SK-N-SH (cell line): ENCODE measurements at regions not wholly inside any gene's neighbourhood (a gene's known extent, or its start where the extent isn't known, plus 50 kb on each side); places are given as distances from the start of the nearest gene placed in this dataset.

ENCODE experiments used
- CTCF ChIA-PET: fragments of 300-600, 350-600 bp; formaldehyde crosslinking; extraction: SDS; loops from one replicate; lab custom pipeline; 2021; lab: Yijun Ruan, JAX
- POLR2A ChIA-PET: fragments of 350-600 bp; sonication (Branson Sonifier 250); formaldehyde crosslinking; extraction: SDS; loops from one replicate; lab custom pipeline; 2020; ENCODE audit warnings: antibody characterized with exemption, inconsistent platforms; lab: Yijun Ruan, JAX
- DNase-seq: peaks from one replicate; pipeline ENCODE4 v3.0.0; 2012
- H2AFZ ChIP-seq: fragments of 200-600 bp; sonication (generic); 2 replicates; pipeline ENCODE4 v1.8.1; 2016; ENCODE audit warnings: antibody characterized with exemption, mild to moderate bottlenecking, low read depth
- H3F3A ChIP-seq: fragments of 200-600 bp; sonication (generic); replicated peaks from 2 replicates; pipeline ENCODE3; 2016; ENCODE audit warnings: antibody characterized with exemption, mild to moderate bottlenecking; ENCODE audit not compliant: insufficient read depth
- H3K27ac ChIP-seq, 2 experiments: fragments of 200-500 bp in 1 of 2; fragments of 200-600 bp in 1 of 2; sonication (Bioruptor generic) in 1 of 2; sonication (generic), shearing (Covaris generic) in 1 of 2; 2 replicates each; pipeline versions ENCODE4 v1.5.1 to v1.6.1; 2014 to 2016; ENCODE audit warnings: low read depth in 2 of 2, inconsistent platforms in 1 of 2, low read length in 1 of 2, mild to moderate bottlenecking in 1 of 2, mixed read lengths in 1 of 2
- H3K27me3 ChIP-seq: fragments of 200-600 bp; sonication (generic), shearing (Covaris generic); 2 replicates; pipeline ENCODE4 v1.6.1; 2016; ENCODE audit warnings: mixed run types; ENCODE audit not compliant: insufficient read depth
- H3K36me3 ChIP-seq, 2 experiments: fragments of 200-500 bp in 1 of 2; fragments of 200-600 bp in 1 of 2; sonication (Bioruptor generic) in 1 of 2; sonication (generic) in 1 of 2; replicated peaks in 1 of 2; 2 replicates each; pipeline versions ENCODE3 to v1.5.1; 2014 to 2016; ENCODE audit warnings: low read length in 1 of 2, mild to moderate bottlenecking in 1 of 2; ENCODE audit not compliant: insufficient read depth in 2 of 2, control insufficient read depth in 1 of 2
- H3K4me1 ChIP-seq, 2 experiments: fragments of 200-500 bp in 1 of 2; fragments of 200-600 bp in 1 of 2; sonication (Bioruptor generic) in 1 of 2; sonication (generic), shearing (Covaris generic) in 1 of 2; 2 replicates each; pipeline versions ENCODE4 v1.5.1 to v1.6.1; 2014 to 2016; ENCODE audit warnings: low read depth in 1 of 2, low read length in 1 of 2, mixed run types in 1 of 2; ENCODE audit not compliant: insufficient read depth in 2 of 2, control insufficient read depth in 1 of 2
- H3K4me2 ChIP-seq: fragments of 200-600 bp; sonication (generic), shearing (Covaris generic); 2 replicates; pipeline ENCODE4 v1.6.1; 2017; ENCODE audit warnings: mixed run types
- H3K4me3 ChIP-seq, 2 experiments: fragments of 200-500 bp in 1 of 2; fragments of 200-600 bp in 1 of 2; sonication (Bioruptor generic) in 1 of 2; sonication (generic), shearing (Covaris generic) in 1 of 2; 2 replicates each; pipeline versions ENCODE4 v1.5.1 to v1.8.1; 2014 to 2016; ENCODE audit warnings: low read depth in 2 of 2, inconsistent platforms in 1 of 2, low read length in 1 of 2, mild to moderate bottlenecking in 1 of 2, mixed read lengths in 1 of 2, moderate library complexity in 1 of 2
- H3K79me2 ChIP-seq: fragments of 200-600 bp; sonication (generic); 2 replicates; pipeline ENCODE4 v1.8.1; 2017; ENCODE audit warnings: mild to moderate bottlenecking; ENCODE audit not compliant: insufficient read depth
- H3K9ac ChIP-seq: fragments of 200-600 bp; sonication (generic); 2 replicates; pipeline ENCODE4 v1.6.1; 2017; ENCODE audit warnings: mixed run types
- H3K9me2 ChIP-seq: fragments of 200-600 bp; sonication (generic); 2 replicates; pipeline ENCODE4 v1.6.1; 2017; ENCODE audit warnings: mixed run types
- H3K9me3 ChIP-seq: fragments of 200-600 bp; sonication (generic); 2 replicates; pipeline ENCODE4 v1.6.1; 2017; ENCODE audit warnings: mixed run types, mild to moderate bottlenecking, moderate library complexity
- H4K20me1 ChIP-seq: fragments of 200-600 bp; sonication (generic); 2 replicates; pipeline ENCODE4 v1.6.1; 2017; ENCODE audit warnings: mild to moderate bottlenecking, mixed run types; ENCODE audit not compliant: insufficient read depth
- CHD2 ChIP-seq: fragments of 150-350 bp; IDR thresholded peaks from 2 replicates; pipeline ENCODE4 v1.6.1; 2018; ENCODE audit warnings: low read length; ENCODE audit not compliant: partially characterized antibody
- CTCF ChIP-seq: fragments of 200-600 bp; sonication (generic); IDR thresholded peaks from 2 replicates; pipeline ENCODE4 v1.6.1; 2017; ENCODE audit warnings: antibody characterized with exemption, mild to moderate bottlenecking, moderate library complexity
- ELF1 ChIP-seq: IDR thresholded peaks from 2 replicates; pipeline ENCODE4 v1.4.0; 2012
- EP300 ChIP-seq, 2 experiments: IDR thresholded peaks; 2 replicates each; pipeline versions ENCODE4 v1.4.0 to v1.6.1; 2012; ENCODE audit warnings: borderline replicate concordance in 1 of 2, low read depth in 1 of 2, low read length in 1 of 2
- EZH2phosphoT487 ChIP-seq: fragments of 200-600 bp; sonication (generic); IDR thresholded peaks from 2 replicates; pipeline ENCODE4 v1.6.1; 2017; ENCODE audit warnings: low read depth, mixed run types, mild to moderate bottlenecking, antibody characterized with exemption, moderate library complexity, borderline replicate concordance
- GABPA ChIP-seq: IDR thresholded peaks from 2 replicates; pipeline ENCODE4 v1.4.0; 2012; ENCODE audit warnings: low read depth, mild to moderate bottlenecking
- GATA2 ChIP-seq: sonication (generic); formaldehyde crosslinking; IDR thresholded peaks from 2 replicates; pipeline ENCODE4 v1.5.0; 2020; ENCODE audit warnings: mild to moderate bottlenecking, missing genetic modification reagents
- IRF3 ChIP-seq: fragments of 150-350 bp; IDR thresholded peaks from 2 replicates; pipeline ENCODE4 v1.6.1; 2016; ENCODE audit warnings: mild to moderate bottlenecking, low read depth, low read length
- JUND ChIP-seq: IDR thresholded peaks from 2 replicates; pipeline ENCODE4 v1.4.0; 2012
- NFIC ChIP-seq: IDR thresholded peaks from 2 replicates; pipeline ENCODE4 v1.4.0; 2012; ENCODE audit warnings: borderline replicate concordance
- RCOR1 ChIP-seq: fragments of 150-350 bp; IDR thresholded peaks from 2 replicates; pipeline ENCODE4 v1.6.1; 2017; ENCODE audit warnings: antibody characterized with exemption, low read length
- REST ChIP-seq: IDR thresholded peaks from 2 replicates; pipeline ENCODE4 v1.6.1; 2012; ENCODE audit warnings: mild to moderate bottlenecking, low read depth, low read length, moderate library complexity
- RFX5 ChIP-seq: IDR thresholded peaks from 2 replicates; pipeline ENCODE4 v1.6.1; 2012; ENCODE audit warnings: mild to moderate bottlenecking, improper control_type of control experiment, low read length
- RXRA ChIP-seq: IDR thresholded peaks from 2 replicates; pipeline ENCODE4 v1.4.0; 2012; ENCODE audit warnings: low read depth, mild to moderate bottlenecking, borderline replicate concordance
- SIN3A ChIP-seq: IDR thresholded peaks from 2 replicates; pipeline ENCODE4 v1.6.1; 2012; ENCODE audit warnings: low read depth, mild to moderate bottlenecking, low read length, moderate library complexity, borderline replicate concordance
- SMC3 ChIP-seq: IDR thresholded peaks from 2 replicates; pipeline ENCODE4 v1.6.1; 2012; ENCODE audit warnings: low read depth, low read length, improper control_type of control experiment
- WGBS: methylation state at CpG from one replicate; pipeline ENCODE4 v1.1.6; 2017; ENCODE audit warnings: low lambda C conversion rate; 5-methylcytosine and 5-hydroxymethylcytosine counted together
- TF ChIP-seq, protein P1 (sequence below): IDR thresholded peaks from 2 replicates; pipeline ENCODE4 v1.4.0; 2012; ENCODE audit warnings: low read depth, borderline replicate concordance
- TF ChIP-seq, protein P2 (sequence below): IDR thresholded peaks from 2 replicates; pipeline ENCODE4; 2012

GRCh38 chr12:24491968-24492367 is 456.9 kb downstream of the BCAT1 start:
- Histone ChIP-seq H3K27ac (no peak overlapping the region), H3K79me2 (no peaks in the 10 kb centered on the region), H3K9me2 (no peaks in the 10 kb centered on the region), H3K27me3 (no peaks in the 10 kb centered on the region), H3K36me3 (no peaks in the 10 kb centered on the region), H3K9me3 (no peaks in the 10 kb centered on the region), H3K4me3 (no peak overlapping the region), H2AFZ (no peak overlapping the region), H4K20me1 (no peaks in the 10 kb centered on the region), H3K4me1 (no peaks in the 10 kb centered on the region), H3K9ac (no peak overlapping the region), H3F3A (no peaks in the 10 kb centered on the region), H3K4me2 (no peak overlapping the region)
- no peak for DNase-seq
- ChIA-PET CTCF (interaction anchor here (0.9 kb wide), 1 partner anchor 14 kb away, joined by 3 read pairs; no protein-coding TSS in a partner anchor), POLR2A (no interaction called here)
- 36% methylated on average over 2 of the region's 2 CpGs for WGBS
- no peak for TF ChIP-seq GABPA
- TF ChIP-seq CTCF, result no peak
- TF ChIP-seq EP300 (IDR thresholded peaks at IDR 0.05; ENCODE audit: borderline replicate concordance in 1 of 2, low read depth in 1 of 2, low read length in 1 of 2), result no peak
- no peak for TF ChIP-seq RCOR1
- TF ChIP-seq REST, result no peak
- TF ChIP-seq CHD2, result no peak
- no peak for TF ChIP-seq RFX5
- no peak for TF ChIP-seq GATA2 (CRISPR knock-in tag)

- Histone ChIP-seq H3K9ac (no peak overlapping the region), H3K79me2 (no peaks in the 10 kb centered on the region), H3F3A (no peaks in the 10 kb centered on the region), H3K36me3 (no peaks in the 10 kb centered on the region), H3K9me3 (no peaks in the 10 kb centered on the region), H3K27me3 (no peaks in the 10 kb centered on the region), H3K4me3 (no peak overlapping the region), H2AFZ (no peak overlapping the region), H3K4me1 (no peaks in the 10 kb centered on the region; a peak in 1 of 4 replicates), H3K27ac (no peak overlapping the region), H3K4me2 (no peak overlapping the region), H3K9me2 (no peaks in the 10 kb centered on the region), H4K20me1 (no peaks in the 10 kb centered on the region)
- CTCF ChIA-PET, result no interaction called here
- 68% methylated on average over 3 of the region's 3 CpGs for WGBS
- POLR2A ChIA-PET, result no interaction called here
- no peak for DNase-seq
- no peak for TF ChIP-seq RXRA
- TF ChIP-seq RFX5, result no peak
- no peak for TF ChIP-seq ELF1
- TF ChIP-seq NFIC, result no peak
- no peak for TF ChIP-seq GATA2 (CRISPR knock-in tag)
- no peak for TF ChIP-seq JUND
- TF ChIP-seq EZH2phosphoT487, result no peak
- TF ChIP-seq, protein P1, sequence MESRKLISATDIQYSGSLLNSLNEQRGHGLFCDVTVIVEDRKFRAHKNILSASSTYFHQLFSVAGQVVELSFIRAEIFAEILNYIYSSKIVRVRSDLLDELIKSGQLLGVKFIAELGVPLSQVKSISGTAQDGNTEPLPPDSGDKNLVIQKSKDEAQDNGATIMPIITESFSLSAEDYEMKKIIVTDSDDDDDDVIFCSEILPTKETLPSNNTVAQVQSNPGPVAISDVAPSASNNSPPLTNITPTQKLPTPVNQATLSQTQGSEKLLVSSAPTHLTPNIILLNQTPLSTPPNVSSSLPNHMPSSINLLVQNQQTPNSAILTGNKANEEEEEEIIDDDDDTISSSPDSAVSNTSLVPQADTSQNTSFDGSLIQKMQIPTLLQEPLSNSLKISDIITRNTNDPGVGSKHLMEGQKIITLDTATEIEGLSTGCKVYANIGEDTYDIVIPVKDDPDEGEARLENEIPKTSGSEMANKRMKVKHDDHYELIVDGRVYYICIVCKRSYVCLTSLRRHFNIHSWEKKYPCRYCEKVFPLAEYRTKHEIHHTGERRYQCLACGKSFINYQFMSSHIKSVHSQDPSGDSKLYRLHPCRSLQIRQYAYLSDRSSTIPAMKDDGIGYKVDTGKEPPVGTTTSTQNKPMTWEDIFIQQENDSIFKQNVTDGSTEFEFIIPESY, result no peak
- TF ChIP-seq, protein P2, sequence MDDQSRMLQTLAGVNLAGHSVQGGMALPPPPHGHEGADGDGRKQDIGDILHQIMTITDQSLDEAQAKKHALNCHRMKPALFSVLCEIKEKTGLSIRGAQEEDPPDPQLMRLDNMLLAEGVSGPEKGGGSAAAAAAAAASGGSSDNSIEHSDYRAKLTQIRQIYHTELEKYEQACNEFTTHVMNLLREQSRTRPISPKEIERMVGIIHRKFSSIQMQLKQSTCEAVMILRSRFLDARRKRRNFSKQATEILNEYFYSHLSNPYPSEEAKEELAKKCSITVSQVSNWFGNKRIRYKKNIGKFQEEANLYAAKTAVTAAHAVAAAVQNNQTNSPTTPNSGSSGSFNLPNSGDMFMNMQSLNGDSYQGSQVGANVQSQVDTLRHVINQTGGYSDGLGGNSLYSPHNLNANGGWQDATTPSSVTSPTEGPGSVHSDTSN, result no peak
- no peak for TF ChIP-seq SMC3
- no peak for TF ChIP-seq SIN3A
- no peak for TF ChIP-seq IRF3
Measured at GRCh38 chr12:24489939-24490338, 459.0 kb downstream of the BCAT1 start.
